Vagina (tissue), 2 donors: ENCODE measurements at regions not wholly inside any gene's neighbourhood (a gene's known extent, or its start where the extent isn't known, plus 50 kb on each side); places are given as distances from the start of the nearest gene placed in this dataset.

Experiments used
- DNase-seq, 2 donors: peaks; one replicate each; pipeline ENCODE4 v3.0.0-alpha.2; 2017; ENCODE audit errors: extremely low spot score in 2 of 2
- H3K27ac ChIP-seq: fragments of 200-600 bp; sonication (generic); one replicate; pipeline ENCODE4 v1.5.1; 2019
- H3K27me3 ChIP-seq: fragments of 200-600 bp; sonication (generic); one replicate; pipeline ENCODE4 v1.5.1; 2019
- H3K36me3 ChIP-seq, 2 donors: fragments of 200-600 bp; sonication (generic); one replicate each; pipeline ENCODE4 v1.5.1; 2017 to 2019
- H3K4me1 ChIP-seq: fragments of 200-600 bp; sonication (generic); one replicate; pipeline ENCODE4 v1.5.1; 2019
- H3K4me3 ChIP-seq, 2 donors: fragments of 200-600 bp; sonication (generic); 1 replicate in 1 of 2; 2 replicates in 1 of 2; pipeline ENCODE4 v1.5.1; 2016 to 2019
- H3K9me3 ChIP-seq: fragments of 200-600 bp; sonication (generic); one replicate; pipeline ENCODE4 v1.5.1; 2019
- CTCF ChIP-seq, 3 experiments: fragments of 450-650 bp in 2 of 3; fragments of 200-600 bp in 1 of 3; sonication (generic) in 1 of 3; IDR thresholded peaks; one replicate each; pipeline ENCODE4 v1.5.1; 2017 to 2019; ENCODE audit warnings: antibody characterized with exemption in 3 of 3, mild to moderate bottlenecking in 2 of 3, moderate library complexity in 2 of 3
- POLR2A ChIP-seq, 2 donors: fragments of 450-650 bp; IDR thresholded peaks; one replicate each; pipeline ENCODE4 v1.6.1; 2017; ENCODE audit warnings: antibody characterized with exemption in 2 of 2, mild to moderate bottlenecking in 2 of 2, moderate library complexity in 2 of 2
- POLR2AphosphoS5 ChIP-seq, 2 donors: sonication (generic); formaldehyde crosslinking; IDR thresholded peaks; one replicate each; pipeline ENCODE4 v1.9.0; 2017; ENCODE audit warnings: antibody characterized with exemption in 2 of 2, mild to moderate bottlenecking in 2 of 2, low read depth in 1 of 2; ENCODE audit not compliant: insufficient read depth in 1 of 2
- intact Hi-C: fragments of 100-400 bp; cut with DNase I; formaldehyde crosslinking; loops from one replicate; pipeline ENCODE4 v1.15.1; 2023

GRCh38 chr1:178028841-178029481 is 59.1 kb upstream of the SEC16B start:
- no peak for DNase-seq
- H3K4me1 ChIP-seq, result no peaks in the 10 kb centered on the region
- H3K9me3 ChIP-seq, result no peaks in the 10 kb centered on the region
- no peaks in the 10 kb centered on the region for H3K27me3 ChIP-seq
- no peak overlapping the region for H3K27ac ChIP-seq
- no peak for TF ChIP-seq CTCF (IDR thresholded peaks at IDR 0.05)
- TF ChIP-seq POLR2AphosphoS5 (IDR thresholded peaks at IDR 0.05; ENCODE audit: insufficient read depth in 1 of 2, low read depth in 1 of 2), result no peak
- no peak for TF ChIP-seq POLR2A (IDR thresholded peaks at IDR 0.05)
- intact Hi-C loops, result no loop called here
- H3K4me3 ChIP-seq, result no peak overlapping the region
- H3K36me3 ChIP-seq, result no peaks in the 10 kb centered on the region

GRCh38 chr1:178030467-178030866 is 60.6 kb upstream of the SEC16B start:
- Histone ChIP-seq H3K4me3 (no peak overlapping the region), H3K27me3 (no peaks in the 10 kb centered on the region), H3K36me3 (no peaks in the 10 kb centered on the region), H3K4me1 (no peaks in the 10 kb centered on the region), H3K9me3 (no peaks in the 10 kb centered on the region), H3K27ac (no peak overlapping the region)
- DNase-seq, result no peak
- no peak for TF ChIP-seq POLR2A (IDR thresholded peaks at IDR 0.05)
- intact Hi-C loops, result no loop called here

DNA sequence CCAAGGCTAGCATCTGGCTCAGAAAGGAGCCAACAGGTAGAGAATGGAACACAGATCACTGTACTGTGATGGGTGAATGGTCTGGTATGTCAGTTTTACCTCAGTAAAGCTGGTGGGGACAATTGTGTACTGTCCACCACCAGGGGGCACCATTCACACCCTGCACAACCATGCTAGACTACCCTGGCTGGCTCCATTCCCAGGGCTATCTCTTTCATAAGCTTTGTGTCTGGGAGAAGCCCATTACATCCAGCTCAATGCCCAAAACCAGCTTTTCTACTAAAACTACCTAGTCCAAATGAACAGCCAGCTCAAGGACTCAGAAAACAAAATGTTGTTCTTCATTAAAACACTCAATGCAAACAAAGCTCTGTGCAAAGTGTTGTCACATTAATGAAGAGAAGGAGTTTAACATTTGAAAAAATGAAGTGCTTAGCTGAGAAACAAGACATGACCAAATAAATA is 62.0 kb upstream of the RASAL2 start:
- Histone ChIP-seq H3K4me3 (no peak overlapping the region), H3K27ac (no peak overlapping the region), H3K36me3 (no peaks in the 10 kb centered on the region), H3K27me3 (no peaks in the 10 kb centered on the region), H3K4me1 (no peaks in the 10 kb centered on the region), H3K9me3 (no peaks in the 10 kb centered on the region)
- TF ChIP-seq POLR2A (IDR thresholded peaks at IDR 0.05) (no peak), CTCF (IDR thresholded peaks at IDR 0.05) (peak; percentile 57 to 67 (median 66)), POLR2AphosphoS5 (IDR thresholded peaks at IDR 0.05; ENCODE audit: insufficient read depth in 1 of 2, low read depth in 1 of 2) (no peak)
- intact Hi-C loops, result no loop called here
- no peak for DNase-seq

GRCh38 chr1:178033019-178033418 is 60.9 kb upstream of the RASAL2 start:
- Histone ChIP-seq H3K27me3 (no peaks in the 10 kb centered on the region), H3K4me1 (peaks cover 5% of the 10 kb centered on the region), H3K36me3 (no peaks in the 10 kb centered on the region), H3K27ac (no peak overlapping the region), H3K9me3 (no peaks in the 10 kb centered on the region), H3K4me3 (no peak overlapping the region)
- intact Hi-C loops, result no loop called here
- DNase-seq, result no peak
- TF ChIP-seq POLR2AphosphoS5 (IDR thresholded peaks at IDR 0.05; ENCODE audit: insufficient read depth in 1 of 2, low read depth in 1 of 2), result no peak
- TF ChIP-seq POLR2A (IDR thresholded peaks at IDR 0.05), result no peak
- no peak for TF ChIP-seq CTCF (IDR thresholded peaks at IDR 0.05)

- TF ChIP-seq CTCF (IDR thresholded peaks at IDR 0.05) (no peak), POLR2AphosphoS5 (IDR thresholded peaks at IDR 0.05; ENCODE audit: insufficient read depth in 1 of 2, low read depth in 1 of 2) (no peak), POLR2A (IDR thresholded peaks at IDR 0.05) (no peak)
- no peaks in the 10 kb centered on the region for H3K27me3 ChIP-seq
These were observed 59.2 kb upstream of the RASAL2 start for GRCh38 chr1:178034676-178035075.

More at GRCh38 chr1:178034676-178035075, 59.2 kb upstream of the RASAL2 start:
- Histone ChIP-seq H3K36me3 (no peaks in the 10 kb centered on the region), H3K27ac (no peak overlapping the region), H3K4me1 (peaks cover 13% of the 10 kb centered on the region), H3K4me3 (no peak overlapping the region), H3K9me3 (no peaks in the 10 kb centered on the region)
- DNase-seq, result no peak
- intact Hi-C loops, result no loop called here
